ENCODE measurements at regions not wholly inside any gene's neighbourhood (a gene's known extent, or its start where the extent isn't known, plus 50 kb on each side); places are given as distances from the start of the nearest gene placed in this dataset.

- CTCF ChIA-PET, result no interaction called here
These were observed 522.3 kb upstream of the NBEA start for GRCh38 chr13:34419755-34420154.

GRCh38 chr13:34420702-34421346 lies 521.2 kb upstream of the NBEA start:
- Histone ChIP-seq H3K4me1 (ENCODE audit: insufficient read depth, low read length) (no peaks in the 10 kb centered on the region), H3K27ac (ENCODE audit: low read depth, low read length) (no peak overlapping the region), H3K36me3 (ENCODE audit: insufficient read depth, low read length) (no peaks in the 10 kb centered on the region), H3K27me3 (ENCODE audit: insufficient read depth, low read length, poor library complexity, severe bottlenecking) (no peaks in the 10 kb centered on the region), H3K4me3 (ENCODE audit: low read length) (no peak overlapping the region), H3K9me3 (ENCODE audit: low read length) (no peaks in the 10 kb centered on the region)
- Mint-ChIP-seq H3K36me3 (no peaks in the 10 kb centered on the region), H3K4me1 (no peaks in the 10 kb centered on the region), H3K9me3 (peaks cover 0 to 4% (median 3%) of the 10 kb centered on the region in 5 donors), H3K27me3 (no peaks in the 10 kb centered on the region), H3K4me3 (no peak overlapping the region), H3K27ac (no peak overlapping the region)
- ChIA-PET POLR2A (no interaction called here), CTCF (no interaction called here)
- DNase-seq, result no peak

More at GRCh38 chr13:34419755-34420154, 522.3 kb upstream of the NBEA start:
- Mint-ChIP-seq H3K36me3 (no peaks in the 10 kb centered on the region), H3K4me1 (no peaks in the 10 kb centered on the region), H3K27ac (no peak overlapping the region), H3K9me3 (peaks cover 0 to 8% (median 6%) of the 10 kb centered on the region in 5 donors), H3K4me3 (no peak overlapping the region), H3K27me3 (no peaks in the 10 kb centered on the region)
- Histone ChIP-seq H3K36me3 (ENCODE audit: insufficient read depth, low read length) (no peaks in the 10 kb centered on the region), H3K27ac (ENCODE audit: low read depth, low read length) (no peak overlapping the region), H3K4me1 (ENCODE audit: insufficient read depth, low read length) (no peaks in the 10 kb centered on the region), H3K4me3 (ENCODE audit: low read length) (no peak overlapping the region), H3K27me3 (ENCODE audit: insufficient read depth, low read length, poor library complexity, severe bottlenecking) (no peaks in the 10 kb centered on the region), H3K9me3 (ENCODE audit: low read length) (no peaks in the 10 kb centered on the region)
- POLR2A ChIA-PET, result no interaction called here
- DNase-seq, result no peak

- no peaks in the 10 kb centered on the region for H3K36me3 ChIP-seq (ENCODE audit: insufficient read depth, low read length)
- H3K27ac ChIP-seq (ENCODE audit: low read depth, low read length), result no peak overlapping the region
- H3K27me3 ChIP-seq (ENCODE audit: insufficient read depth, low read length, poor library complexity, severe bottlenecking), result no peaks in the 10 kb centered on the region
- Mint-ChIP-seq H3K36me3 (no peaks in the 10 kb centered on the region), H3K4me1 (no peaks in the 10 kb centered on the region), H3K27ac (no peak overlapping the region), H3K4me3 (no peak overlapping the region), H3K27me3 (no peaks in the 10 kb centered on the region), H3K9me3 (peaks cover 0 to 4% (median 2%) of the 10 kb centered on the region in 5 donors)
- H3K4me1 ChIP-seq (ENCODE audit: insufficient read depth, low read length), result no peaks in the 10 kb centered on the region
- H3K4me3 ChIP-seq (ENCODE audit: low read length), result no peak overlapping the region
- no peaks in the 10 kb centered on the region for H3K9me3 ChIP-seq (ENCODE audit: low read length)
- DNase-seq, result no peak
- ChIA-PET POLR2A (no interaction called here), CTCF (no interaction called here)
These were observed 520.7 kb upstream of the NBEA start for GRCh38 chr13:34421347-34421719.

DNA sequence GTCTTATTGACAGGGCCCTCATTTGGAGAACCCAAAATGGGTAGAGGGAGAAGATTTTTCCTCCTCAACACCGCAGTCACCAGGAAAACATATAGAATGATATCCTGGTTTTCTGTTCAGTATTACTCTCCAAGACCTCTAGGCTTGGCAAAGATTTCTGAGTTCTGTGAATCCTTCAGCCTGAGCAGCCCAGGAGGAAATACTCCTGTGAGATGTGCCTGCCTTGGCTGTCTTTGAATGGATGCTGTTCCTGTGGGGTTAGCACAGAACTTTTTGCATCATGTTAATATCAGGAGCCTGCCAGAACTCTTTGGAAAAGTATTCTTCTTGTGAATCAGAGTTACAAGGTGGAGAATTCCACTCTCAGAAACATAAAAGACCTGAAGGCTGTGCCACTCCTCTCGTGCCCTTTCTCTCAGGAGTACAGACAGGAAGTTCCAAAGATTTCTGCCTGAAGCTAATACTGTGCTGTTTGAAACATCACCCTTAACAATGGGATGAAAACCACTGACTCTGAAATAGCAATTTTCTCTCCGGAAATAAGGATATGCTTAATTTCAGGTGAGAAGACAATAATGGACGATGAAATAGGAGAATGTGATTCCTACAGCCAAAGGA lies 520.1 kb upstream of the NBEA start:
- no peaks in the 10 kb centered on the region for H3K36me3 Mint-ChIP-seq
- H3K27me3 Mint-ChIP-seq, result no peaks in the 10 kb centered on the region
- Histone ChIP-seq H3K27ac (ENCODE audit: low read depth, low read length) (no peak overlapping the region), H3K27me3 (ENCODE audit: insufficient read depth, low read length, poor library complexity, severe bottlenecking) (no peaks in the 10 kb centered on the region), H3K4me1 (ENCODE audit: insufficient read depth, low read length) (no peaks in the 10 kb centered on the region), H3K9me3 (ENCODE audit: low read length) (no peaks in the 10 kb centered on the region), H3K4me3 (ENCODE audit: low read length) (no peak overlapping the region), H3K36me3 (ENCODE audit: insufficient read depth, low read length) (no peaks in the 10 kb centered on the region)
- H3K4me1 Mint-ChIP-seq, result no peaks in the 10 kb centered on the region
- H3K4me3 Mint-ChIP-seq, result no peak overlapping the region
- DNase-seq, result no peak
- H3K9me3 Mint-ChIP-seq, result peaks cover 0 to 4% (median 2%) of the 10 kb centered on the region in 5 donors
- no peak overlapping the region for H3K27ac Mint-ChIP-seq
- CTCF ChIA-PET, result no interaction called here
- POLR2A ChIA-PET, result no interaction called here

DNA sequence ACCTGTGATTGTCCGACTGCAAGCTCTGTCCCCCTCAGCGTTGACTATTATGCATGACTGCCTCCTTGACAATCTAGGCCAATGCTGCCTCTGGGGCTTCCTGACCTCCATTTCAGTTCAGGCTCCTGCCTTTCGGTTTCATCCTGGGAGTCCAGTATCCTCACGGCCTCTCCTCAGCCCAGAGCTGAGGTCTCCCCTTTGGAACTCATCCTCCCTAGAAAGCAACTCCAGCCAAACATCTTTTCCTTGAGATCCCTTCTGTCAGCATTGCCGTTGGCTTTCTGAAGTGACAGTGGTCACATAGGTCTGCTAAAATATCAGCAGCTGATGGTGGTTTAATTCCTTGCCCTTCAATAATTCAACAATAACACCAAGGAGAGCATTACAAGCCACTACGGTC lies 519.1 kb upstream of the NBEA start:
- H3K9me3 ChIP-seq (ENCODE audit: low read length), result no peaks in the 10 kb centered on the region
- H3K4me1 Mint-ChIP-seq, result no peaks in the 10 kb centered on the region
- H3K27ac ChIP-seq (ENCODE audit: low read depth, low read length), result no peak overlapping the region
- no peaks in the 10 kb centered on the region for H3K4me1 ChIP-seq (ENCODE audit: insufficient read depth, low read length)
- H3K36me3 ChIP-seq (ENCODE audit: insufficient read depth, low read length), result no peaks in the 10 kb centered on the region
- POLR2A ChIA-PET, result no interaction called here
- H3K36me3 Mint-ChIP-seq, result no peaks in the 10 kb centered on the region
- H3K9me3 Mint-ChIP-seq, result peaks cover 0 to 4% (median 2%) of the 10 kb centered on the region in 5 donors
- no peaks in the 10 kb centered on the region for H3K27me3 Mint-ChIP-seq
- CTCF ChIA-PET, result no interaction called here
- DNase-seq, result no peak
- H3K27me3 ChIP-seq (ENCODE audit: insufficient read depth, low read length, poor library complexity, severe bottlenecking), result no peaks in the 10 kb centered on the region
- H3K27ac Mint-ChIP-seq, result no peak overlapping the region
- no peak overlapping the region for H3K4me3 Mint-ChIP-seq
- no peak overlapping the region for H3K4me3 ChIP-seq (ENCODE audit: low read length)

DNA sequence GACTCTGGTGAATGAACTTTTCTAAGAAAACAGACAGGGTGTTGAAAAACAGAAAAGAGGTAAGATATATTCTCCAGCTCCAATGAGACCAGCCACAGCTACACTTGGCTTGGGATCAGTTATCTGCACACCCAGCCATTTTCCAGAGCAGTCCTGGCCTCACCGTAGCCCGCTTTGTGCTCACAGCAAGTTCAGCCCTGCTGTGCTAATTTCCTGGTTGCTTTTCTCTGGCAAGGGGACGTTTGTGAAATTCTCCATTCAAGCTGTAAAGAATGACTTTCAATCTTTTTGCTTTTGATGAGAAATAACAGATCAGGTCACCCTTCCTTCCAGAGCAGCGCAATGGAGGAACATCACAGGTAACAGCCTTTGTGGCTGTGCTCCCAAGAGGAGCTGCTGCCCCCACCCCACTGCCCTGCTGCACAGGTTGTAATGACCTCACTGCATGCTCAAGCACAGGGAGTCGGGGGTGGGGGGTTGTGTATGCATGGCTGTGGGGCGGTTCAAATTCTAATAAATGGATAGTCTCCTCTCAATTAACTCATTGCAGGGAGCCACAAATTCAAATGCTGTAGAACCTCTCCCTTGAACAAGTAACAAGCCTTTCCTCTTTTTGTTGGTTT lies 516.6 kb upstream of the NBEA start:
- Mint-ChIP-seq H3K27me3 (no peaks in the 10 kb centered on the region), H3K4me1 (no peaks in the 10 kb centered on the region), H3K9me3 (peaks cover 0 to 4% (median 2%) of the 10 kb centered on the region in 5 donors), H3K27ac (no peak overlapping the region), H3K4me3 (no peak overlapping the region), H3K36me3 (no peaks in the 10 kb centered on the region)
- ChIA-PET POLR2A (no interaction called here), CTCF (no interaction called here)
- Histone ChIP-seq H3K27ac (ENCODE audit: low read depth, low read length) (no peak overlapping the region), H3K27me3 (ENCODE audit: insufficient read depth, low read length, poor library complexity, severe bottlenecking) (no peaks in the 10 kb centered on the region), H3K4me1 (ENCODE audit: insufficient read depth, low read length) (no peaks in the 10 kb centered on the region), H3K36me3 (ENCODE audit: insufficient read depth, low read length) (no peaks in the 10 kb centered on the region), H3K4me3 (ENCODE audit: low read length) (no peak overlapping the region), H3K9me3 (ENCODE audit: low read length) (no peaks in the 10 kb centered on the region)
- no peak for DNase-seq

DNA sequence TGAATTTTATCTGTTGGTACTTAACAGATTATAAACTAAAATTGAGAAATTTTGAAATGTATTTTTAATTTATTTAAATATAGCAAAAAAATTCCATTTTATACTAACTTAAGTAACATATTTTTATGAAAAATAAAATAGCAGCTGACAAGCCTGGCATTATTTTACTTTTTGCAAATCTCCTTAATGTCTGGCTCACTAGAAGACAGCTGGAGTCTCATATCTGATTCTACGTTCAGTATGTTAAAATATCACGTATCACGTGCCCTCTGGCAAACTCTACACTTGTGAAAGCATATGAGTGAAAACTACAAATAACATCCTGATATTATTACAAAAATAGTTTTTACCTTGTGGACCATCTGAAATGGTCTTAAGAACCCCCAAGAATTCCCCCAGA lies 513.2 kb upstream of the NBEA start:
- ChIA-PET CTCF (no interaction called here), POLR2A (no interaction called here)
- Mint-ChIP-seq H3K36me3 (no peaks in the 10 kb centered on the region), H3K4me3 (no peak overlapping the region), H3K9me3 (peaks cover 0 to 2% (median 0%) of the 10 kb centered on the region in 5 donors), H3K27me3 (no peaks in the 10 kb centered on the region), H3K27ac (no peak overlapping the region), H3K4me1 (no peaks in the 10 kb centered on the region)
- Histone ChIP-seq H3K36me3 (ENCODE audit: insufficient read depth, low read length) (no peaks in the 10 kb centered on the region), H3K9me3 (ENCODE audit: low read length) (no peaks in the 10 kb centered on the region), H3K4me3 (ENCODE audit: low read length) (no peak overlapping the region), H3K4me1 (ENCODE audit: insufficient read depth, low read length) (no peaks in the 10 kb centered on the region), H3K27ac (ENCODE audit: low read depth, low read length) (no peak overlapping the region), H3K27me3 (ENCODE audit: insufficient read depth, low read length, poor library complexity, severe bottlenecking) (no peaks in the 10 kb centered on the region)
- no peak for DNase-seq

DNA sequence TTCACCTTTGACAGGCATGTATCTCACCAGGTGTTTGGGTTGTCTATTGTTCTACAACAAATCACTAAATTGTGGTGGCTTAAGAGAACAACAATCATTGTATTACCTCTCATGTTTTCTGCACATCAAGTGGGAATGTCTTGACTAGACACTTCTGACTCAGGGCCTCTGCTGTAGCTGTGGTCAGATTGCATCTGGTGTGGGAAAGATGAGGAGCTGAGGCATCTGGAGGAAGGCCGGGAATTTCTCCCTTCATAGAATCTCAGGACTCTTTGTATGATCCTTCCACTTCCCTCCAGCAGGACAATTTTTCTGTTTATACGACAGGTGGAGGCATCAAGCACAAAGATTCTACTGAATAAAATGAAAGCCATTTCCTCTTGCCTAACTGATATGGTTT lies 511.8 kb upstream of the NBEA start:
- H3K27ac ChIP-seq (ENCODE audit: low read depth, low read length), result no peak overlapping the region
- H3K9me3 ChIP-seq (ENCODE audit: low read length), result no peaks in the 10 kb centered on the region
- H3K36me3 ChIP-seq (ENCODE audit: insufficient read depth, low read length), result no peaks in the 10 kb centered on the region
- Mint-ChIP-seq H3K36me3 (no peaks in the 10 kb centered on the region), H3K27ac (no peak overlapping the region), H3K9me3 (peaks cover 0 to 8% (median 0%) of the 10 kb centered on the region in 5 donors), H3K4me1 (no peaks in the 10 kb centered on the region), H3K4me3 (no peak overlapping the region), H3K27me3 (no peaks in the 10 kb centered on the region)
- H3K4me1 ChIP-seq (ENCODE audit: insufficient read depth, low read length), result no peaks in the 10 kb centered on the region
- no peaks in the 10 kb centered on the region for H3K27me3 ChIP-seq (ENCODE audit: insufficient read depth, low read length, poor library complexity, severe bottlenecking)
- no peak for DNase-seq
- no peak overlapping the region for H3K4me3 ChIP-seq (ENCODE audit: low read length)
- ChIA-PET CTCF (no interaction called here), POLR2A (no interaction called here)

Data from CD8-positive, alpha-beta memory T cell (primary cell).